GM18505 (cell line): ENCODE measurements at regions not wholly inside any gene's neighbourhood (a gene's known extent, or its start where the extent isn't known, plus 50 kb on each side); places are given as distances from the start of the nearest gene placed in this dataset.

Experiments used
- ATAC-seq: cut with Tn5 transposase; IDR thresholded peaks from one replicate; pipeline ENCODE4 v1.9.1; 2021; ENCODE audit not compliant: unreplicated experiment
- POLR2A ChIP-seq: IDR thresholded peaks from 4 replicates; pipeline ENCODE4 v1.6.1; 2011; ENCODE audit warnings: borderline replicate concordance; ENCODE audit not compliant: insufficient read depth, insufficient read length; ENCODE audit errors: extremely low read depth

DNA sequence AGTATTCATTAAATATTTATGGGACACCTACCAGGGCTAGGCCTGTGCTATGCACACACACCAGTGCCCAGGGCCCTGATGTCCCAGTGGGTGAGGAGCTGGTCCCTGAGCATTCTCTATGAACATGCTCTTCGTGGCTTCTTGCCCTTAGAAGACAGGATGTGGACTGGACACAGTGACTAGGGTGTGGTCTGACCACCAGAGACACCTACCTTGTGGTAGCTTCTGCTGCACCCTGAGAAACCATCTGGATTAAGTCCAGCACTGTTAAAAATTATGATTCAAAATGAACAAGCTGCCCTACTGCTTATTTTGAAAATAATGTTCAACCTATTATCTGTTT is 112.9 kb upstream of the RPS6KA2 start:
- no peak for ATAC-seq
- no peak for TF ChIP-seq POLR2A

GRCh38 chr6:166739117-166739975 is 112.3 kb upstream of the RPS6KA2 start:
- no peak for TF ChIP-seq POLR2A
- ATAC-seq = no peak

DNA sequence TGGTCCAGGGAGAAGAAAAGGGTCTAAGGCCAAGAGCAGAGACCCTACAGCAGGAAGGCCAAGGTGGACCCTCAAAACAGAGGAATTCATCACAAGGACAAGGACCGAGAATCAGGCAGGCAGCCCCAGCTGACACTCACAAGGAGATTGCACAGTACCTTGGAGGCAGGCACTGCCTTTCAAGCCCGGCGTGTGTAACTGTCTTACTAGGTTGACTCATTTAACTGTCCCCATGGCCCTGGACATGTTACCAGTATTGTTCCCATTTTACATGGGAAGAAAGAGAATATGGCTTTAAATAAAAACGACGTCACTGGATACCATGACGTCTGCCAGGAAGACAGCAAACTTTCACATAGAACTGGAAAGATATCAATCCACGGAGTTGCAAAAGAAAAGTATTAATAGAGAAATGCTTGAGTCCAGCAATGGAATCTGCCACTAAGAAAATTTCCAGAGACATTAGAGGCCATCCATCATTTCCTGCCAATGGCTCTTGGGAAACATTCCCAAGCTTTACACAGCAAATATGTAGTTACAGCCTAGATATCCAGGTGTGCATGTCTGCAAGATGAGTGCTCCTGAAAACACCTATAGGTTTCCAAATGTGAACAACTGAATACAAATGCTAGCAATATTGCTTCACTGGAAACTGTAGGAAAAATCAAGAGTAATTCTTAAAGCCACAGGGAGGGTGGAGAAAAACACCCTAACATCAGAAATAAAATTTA is 111.5 kb upstream of the RPS6KA2 start:
- ATAC-seq = no peak
- no peak for TF ChIP-seq POLR2A

DNA sequence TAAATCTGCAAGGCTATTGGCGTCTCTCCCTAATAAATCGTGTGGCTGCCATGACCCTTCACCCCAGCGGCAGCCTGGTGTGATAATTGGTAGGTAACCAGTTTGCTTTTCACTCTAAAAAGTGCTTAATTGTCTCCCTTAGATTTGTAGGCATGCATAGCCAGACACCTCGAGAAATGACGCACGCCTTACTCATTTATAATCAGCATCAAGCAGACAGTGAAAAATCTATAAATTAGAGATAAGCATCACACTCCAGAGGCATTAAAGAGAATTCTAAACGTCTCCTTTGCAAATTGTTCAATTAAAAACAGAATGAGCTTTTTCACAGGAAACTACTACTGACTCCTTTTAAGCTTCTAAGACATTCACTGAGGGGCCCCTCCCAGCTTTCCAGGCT is 110.2 kb upstream of the RPS6KA2 start:
- no peak for TF ChIP-seq POLR2A
- ATAC-seq = no peak

- ATAC-seq = no peak
- no peak for TF ChIP-seq POLR2A
Observed at GRCh38 chr6:166736634-166737033, 109.6 kb upstream of the RPS6KA2 start.

DNA sequence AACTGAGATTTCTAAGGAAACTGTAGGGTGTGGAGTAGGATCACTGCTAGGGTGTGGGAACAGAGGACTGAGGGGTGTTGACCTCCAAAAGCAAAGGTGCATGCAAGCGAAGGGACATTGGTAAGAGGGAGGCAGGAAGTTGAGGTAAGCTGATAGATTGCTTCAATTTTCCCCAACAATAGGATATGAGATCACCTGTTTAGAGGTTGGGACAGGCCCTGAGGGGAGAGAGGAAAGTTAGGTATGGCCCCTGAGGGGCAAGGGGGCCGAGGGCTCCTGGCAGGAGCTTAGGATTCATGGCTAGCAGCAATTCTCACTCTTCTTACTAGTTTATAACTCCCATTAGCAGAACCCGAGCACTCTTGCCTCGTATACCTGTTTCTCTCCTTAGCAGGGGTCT is 106.8 kb upstream of the RPS6KA2 start:
- TF ChIP-seq POLR2A = no peak
- no peak for ATAC-seq

DNA sequence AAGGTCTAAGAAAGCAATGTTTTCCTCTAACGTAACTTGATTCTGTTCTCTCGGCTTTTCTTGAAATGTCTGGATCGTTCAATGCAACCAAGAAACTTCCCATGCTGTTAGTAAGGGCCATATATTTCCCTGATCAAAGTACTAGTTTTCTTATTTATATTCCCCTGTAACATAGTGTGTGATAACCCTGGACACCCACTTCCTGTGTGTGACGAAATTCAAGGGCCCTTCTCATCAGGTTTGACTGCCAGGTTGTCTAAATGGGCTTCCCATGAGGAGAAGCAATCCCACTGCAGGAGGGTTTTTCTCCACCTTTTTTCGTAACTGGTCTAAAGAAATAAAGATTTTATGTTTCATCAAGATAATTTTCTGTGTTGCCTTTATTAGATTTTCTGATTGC is 102.6 kb upstream of the RPS6KA2 start:
- no peak for TF ChIP-seq POLR2A

DNA sequence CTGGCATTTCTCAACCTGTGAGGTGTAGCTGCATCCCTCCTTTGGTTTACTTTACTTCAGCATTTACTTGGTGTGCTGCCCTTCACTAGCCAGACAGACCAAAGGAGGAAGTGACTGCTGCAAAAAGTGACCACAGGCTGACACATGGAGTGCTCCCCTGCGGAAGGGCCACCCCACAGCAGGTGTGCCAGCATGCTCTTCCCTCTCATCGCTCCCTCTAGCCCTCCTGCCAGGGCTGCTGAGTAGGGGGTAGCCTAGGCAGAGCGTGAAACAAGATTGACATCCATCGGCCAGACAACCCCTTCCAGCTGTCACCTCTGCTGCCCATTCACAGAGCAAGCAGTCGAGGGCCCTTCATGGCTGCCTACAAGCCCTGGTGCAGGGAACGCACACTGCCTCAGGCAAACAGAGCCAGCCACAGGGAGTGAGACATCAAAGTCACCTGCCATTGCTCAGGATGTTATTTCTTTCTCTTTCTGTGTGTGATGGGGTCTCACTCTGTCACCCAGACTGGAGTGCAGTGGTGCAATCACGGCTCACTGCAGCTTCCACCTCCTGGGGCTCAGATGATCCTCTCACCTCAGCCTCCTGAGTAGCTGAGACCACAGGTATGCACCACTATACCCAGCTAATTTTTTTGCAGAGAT is 102.0 kb upstream of the RPS6KA2 start:
- no peak for ATAC-seq
- no peak for TF ChIP-seq POLR2A

More for the DNA sequence above, 102.6 kb upstream of the RPS6KA2 start:
- no peak for ATAC-seq

DNA sequence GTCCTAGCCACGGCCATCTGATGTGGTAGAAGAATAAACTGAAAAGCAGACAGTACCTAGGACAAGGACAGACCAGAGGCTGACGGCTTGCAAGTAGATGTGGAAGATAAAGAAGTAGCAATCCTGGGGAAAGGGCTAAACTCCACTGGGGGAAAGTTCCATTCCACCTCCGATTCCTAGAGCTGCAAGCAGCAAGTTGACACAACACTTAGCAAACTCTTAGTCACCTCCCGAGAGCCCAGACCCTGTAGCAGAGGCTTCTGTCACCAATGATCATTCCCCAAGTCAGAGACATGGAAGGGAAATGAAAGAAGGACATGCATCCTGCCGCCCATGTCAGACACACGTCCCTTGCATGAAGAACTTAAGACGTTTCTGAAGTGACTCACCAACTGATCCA is 99.2 kb upstream of the RPS6KA2 start:
- ATAC-seq = no peak
- TF ChIP-seq POLR2A = no peak

DNA sequence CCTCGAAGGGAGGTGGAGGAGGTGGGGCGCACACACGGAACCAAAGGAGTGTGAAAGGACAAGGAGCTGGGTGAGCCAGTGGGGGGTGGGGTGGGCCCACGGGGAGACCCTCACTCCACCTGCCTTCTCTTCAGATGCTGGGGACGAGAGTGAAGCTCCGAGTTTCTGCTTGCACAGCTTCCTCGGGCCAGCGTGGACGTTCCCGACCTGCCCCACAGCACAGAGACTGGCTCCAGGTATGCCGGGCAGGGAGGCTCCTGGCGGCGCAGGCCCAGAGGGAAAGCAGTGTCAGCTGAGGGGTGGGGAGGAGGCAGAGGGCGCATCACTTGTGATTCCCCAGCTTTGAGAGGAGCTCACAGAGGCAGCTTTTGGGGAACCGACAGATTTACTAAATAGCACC is 98.5 kb upstream of the RPS6KA2 start:
- no peak for TF ChIP-seq POLR2A
- ATAC-seq = no peak

DNA sequence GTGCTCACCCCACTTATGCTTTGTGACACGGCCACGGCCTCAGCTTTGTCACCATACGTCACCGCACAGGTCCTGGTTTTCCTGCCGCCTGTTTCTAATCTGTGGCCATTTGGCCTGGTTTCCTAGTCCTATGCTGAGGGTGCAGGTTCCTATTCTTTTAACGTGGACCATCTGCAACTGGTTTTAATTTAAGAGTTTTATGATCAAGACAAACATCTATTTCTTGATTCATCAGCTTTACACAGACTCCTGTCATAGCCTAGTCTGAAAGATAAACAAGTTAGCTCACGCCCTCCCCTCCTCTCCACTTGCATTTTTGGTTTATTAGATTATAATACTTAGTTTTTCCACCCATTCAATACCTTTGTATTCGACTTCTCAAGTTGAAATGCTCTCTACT is 97.5 kb upstream of the RPS6KA2 start:
- no peak for TF ChIP-seq POLR2A
- ATAC-seq = no peak

DNA sequence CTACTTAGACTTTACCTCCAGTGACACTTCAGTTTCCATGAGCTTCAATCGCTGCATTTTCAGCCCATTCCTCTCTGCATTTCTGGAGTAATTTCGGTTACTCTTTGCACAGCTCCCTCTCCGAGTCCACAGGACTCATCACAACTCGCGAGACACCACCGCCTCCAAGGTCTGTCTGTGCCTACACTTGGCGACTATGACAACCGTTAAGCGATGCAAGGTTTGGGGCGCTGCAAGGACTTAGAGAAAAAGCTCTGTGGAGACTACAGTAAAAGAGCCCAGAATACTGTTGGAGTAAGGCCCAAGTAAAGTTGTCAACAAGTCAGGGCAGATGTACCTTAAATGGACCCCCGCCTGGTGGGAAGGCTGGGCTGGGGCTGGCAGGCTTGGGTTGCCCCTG is 95.7 kb upstream of the RPS6KA2 start:
- no peak for TF ChIP-seq POLR2A
- no peak for ATAC-seq

- no peak for ATAC-seq
Observed at GRCh38 chr6:166721576-166721975, 94.5 kb upstream of the RPS6KA2 start.

GRCh38 chr6:166720856-166721255 is 93.8 kb upstream of the RPS6KA2 start:
- no peak for ATAC-seq
- no peak for TF ChIP-seq POLR2A

More at GRCh38 chr6:166721576-166721975, 94.5 kb upstream of the RPS6KA2 start:
- TF ChIP-seq POLR2A = no peak
